ENCODE measurements at regions not wholly inside any gene's neighbourhood (a gene's known extent, or its start where the extent isn't known, plus 50 kb on each side); places are given as distances from the start of the nearest gene placed in this dataset.

DNA sequence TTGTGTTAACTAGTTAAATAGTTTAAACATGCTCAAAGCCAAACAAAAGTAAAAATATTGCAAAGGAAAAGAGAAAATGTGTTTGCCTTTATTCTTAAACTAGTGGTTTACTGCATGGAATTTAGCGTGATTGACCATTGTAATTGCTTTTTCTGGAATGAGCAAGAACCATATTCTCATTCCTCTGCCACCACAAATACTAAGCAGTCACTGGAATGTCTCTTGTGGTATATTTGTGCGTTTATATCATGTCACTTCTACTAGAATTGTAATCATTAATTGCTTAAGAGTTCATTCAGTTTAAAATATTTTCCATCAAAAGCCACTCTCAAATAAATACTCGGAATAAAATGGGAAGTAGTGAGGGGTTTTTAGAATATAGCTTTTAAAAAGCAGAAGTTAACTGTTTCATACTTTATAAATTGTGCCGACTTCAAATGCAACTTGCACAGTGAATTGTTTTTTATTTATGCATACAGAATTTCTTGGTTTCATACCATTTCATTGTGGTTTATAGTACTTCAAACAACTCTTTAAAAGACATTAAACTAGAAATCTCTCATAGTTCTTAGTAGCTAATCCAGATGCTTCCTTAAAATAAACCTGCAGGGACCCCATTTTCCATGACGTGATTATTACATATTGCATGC is 288.1 kb downstream of the EPHA4 start:
- no peak for DNase-seq

DNA sequence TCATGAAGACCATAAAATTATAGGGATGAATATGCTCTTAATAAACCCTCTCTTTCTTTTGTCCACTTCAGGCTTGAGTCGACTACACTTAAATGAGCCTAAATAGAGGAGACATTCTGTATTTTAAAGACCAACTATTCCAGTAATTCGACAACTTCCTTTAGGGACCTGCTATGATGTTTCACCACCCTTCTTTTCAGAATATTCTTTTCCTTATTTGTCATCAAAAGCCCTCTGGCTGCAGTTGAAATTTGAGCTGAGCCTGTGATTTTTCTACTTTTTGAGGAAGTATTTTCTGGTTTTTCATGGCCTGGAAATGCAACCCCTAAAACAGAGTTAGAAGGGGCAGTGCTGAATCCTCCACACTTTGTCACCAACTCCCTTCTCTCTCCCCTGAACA is 287.0 kb downstream of the EPHA4 start:
- DNase-seq: no peak

GRCh38 chr2:221286406-221286805 is 285.7 kb downstream of the EPHA4 start:
- no peak for DNase-seq

GRCh38 chr2:221289389-221289788 is 282.7 kb downstream of the EPHA4 start:
- no peak for DNase-seq

- no peak for DNase-seq
Measured at GRCh38 chr2:221289846-221290245, 282.3 kb downstream of the EPHA4 start.

DNA sequence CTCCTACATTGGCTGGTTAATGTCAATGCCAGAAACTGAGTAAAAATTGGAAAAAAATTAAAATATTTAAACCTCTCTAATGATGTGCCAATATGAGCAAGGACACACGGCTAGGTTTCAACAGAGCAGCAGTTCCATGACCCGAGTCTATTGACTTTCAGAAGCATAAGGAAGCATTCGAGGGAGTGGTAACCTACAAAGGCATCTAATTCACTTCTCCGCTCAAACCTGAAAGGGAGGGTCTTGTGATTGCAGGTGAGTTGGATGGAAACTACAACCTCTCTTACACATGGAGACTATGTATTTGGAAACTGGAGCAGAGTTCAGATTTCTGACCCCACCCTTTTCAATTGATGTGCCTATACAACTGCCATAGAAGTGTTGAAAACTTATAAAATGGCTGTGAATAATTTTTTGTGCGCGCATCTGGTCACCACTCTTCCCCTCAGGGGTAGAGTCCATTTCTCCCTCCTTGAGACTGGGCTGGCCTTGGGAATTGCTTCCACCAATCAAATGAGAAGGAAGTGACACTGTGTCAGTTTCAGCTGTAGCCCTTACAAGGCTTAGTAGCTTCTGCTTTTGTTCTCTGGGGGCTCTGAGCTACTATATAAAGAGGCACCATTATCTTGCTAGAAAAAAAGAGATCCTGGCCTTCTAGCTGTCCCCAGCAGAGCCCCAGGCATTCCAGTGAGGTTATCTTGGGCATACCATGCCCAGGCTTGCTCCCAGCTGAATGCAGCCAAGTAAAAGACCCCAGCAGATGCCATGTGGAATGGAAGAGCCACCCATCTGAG is 278.0 kb downstream of the EPHA4 start:
- DNase-seq: no peak

- DNase-seq: no peak
Measured at GRCh38 chr2:221304916-221305315, 267.2 kb downstream of the EPHA4 start.

- DNase-seq: no peak
Measured at GRCh38 chr2:221308507-221309066, 263.5 kb downstream of the EPHA4 start.

DNA sequence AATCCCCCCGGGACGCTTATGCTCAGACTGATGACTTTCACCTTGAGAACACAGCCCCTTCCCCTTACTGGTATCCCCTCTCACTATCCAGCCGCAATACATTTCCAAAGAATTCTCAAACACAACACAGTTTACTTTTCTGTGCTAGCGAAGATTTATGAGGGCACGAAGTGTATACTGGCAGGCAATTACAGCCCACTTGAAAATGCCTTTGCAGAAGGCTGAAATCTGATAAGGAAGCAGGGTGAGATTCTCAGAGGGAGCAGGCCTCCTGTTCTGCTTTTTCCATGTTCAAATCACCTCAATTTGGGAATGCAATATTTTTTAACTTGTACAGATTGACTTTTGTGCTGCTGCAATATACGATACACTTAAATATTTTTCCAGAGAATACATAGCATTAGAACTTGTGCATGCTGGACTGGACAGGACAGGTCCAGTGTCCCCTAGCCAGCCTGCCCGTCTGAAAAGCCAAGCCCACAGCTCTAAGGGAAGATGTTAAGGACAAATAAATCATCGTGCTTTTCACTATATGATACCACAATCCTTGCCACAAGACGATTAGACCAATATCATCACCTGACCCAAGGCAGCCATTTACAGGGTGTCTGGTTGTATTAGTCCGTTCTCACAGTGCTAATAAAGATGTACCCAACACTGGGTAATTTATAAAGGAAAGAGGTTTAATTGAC is 262.1 kb downstream of the EPHA4 start:
- DNase-seq: no peak

- no peak for DNase-seq
Measured at GRCh38 chr2:221310730-221311129, 261.4 kb downstream of the EPHA4 start.

- no peak for DNase-seq
Measured at GRCh38 chr2:221312634-221313033, 259.5 kb downstream of the EPHA4 start.

DNA sequence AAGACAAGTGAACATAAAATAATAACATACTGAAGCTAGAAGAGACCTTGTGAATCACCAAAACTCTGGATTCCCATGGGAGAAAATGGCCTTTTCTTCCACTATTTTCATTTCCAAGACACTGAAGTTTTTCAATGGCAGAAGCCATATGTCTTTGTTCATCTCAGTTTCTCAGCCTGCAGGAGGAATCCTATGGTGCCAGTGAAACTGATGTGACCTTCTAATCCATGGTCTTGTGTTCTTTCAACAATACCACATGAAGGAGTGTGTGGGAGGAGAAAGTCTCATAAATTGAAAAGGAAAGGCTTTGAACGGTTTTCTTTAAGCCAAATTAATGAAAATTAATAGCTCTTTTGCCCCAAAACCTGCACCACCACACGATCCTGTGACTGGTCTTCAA is 257.3 kb downstream of the EPHA4 start:
- no peak for DNase-seq

- no peak for DNase-seq
Measured at GRCh38 chr2:221318376-221319130, 253.6 kb downstream of the EPHA4 start.

DNA sequence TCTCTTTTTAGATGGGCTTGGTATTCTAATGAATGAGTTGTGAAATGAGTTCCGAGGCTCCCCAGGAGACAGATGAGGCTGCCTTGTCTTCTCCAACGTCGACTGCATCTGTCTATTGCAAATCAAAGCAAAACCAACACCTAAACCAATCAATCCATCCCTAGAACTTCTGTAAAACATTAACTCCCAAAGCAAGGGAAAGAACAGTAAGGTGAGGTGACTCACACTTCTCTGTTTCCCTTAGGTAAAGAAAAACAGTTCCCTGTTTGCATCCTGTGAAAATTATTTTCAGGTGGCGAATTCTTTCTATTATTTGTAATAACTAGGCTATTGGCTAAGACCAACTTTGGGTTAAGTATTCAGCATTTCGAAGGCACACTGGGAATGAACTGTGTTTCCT is 249.4 kb downstream of the EPHA4 start:
- no peak for DNase-seq

DNA sequence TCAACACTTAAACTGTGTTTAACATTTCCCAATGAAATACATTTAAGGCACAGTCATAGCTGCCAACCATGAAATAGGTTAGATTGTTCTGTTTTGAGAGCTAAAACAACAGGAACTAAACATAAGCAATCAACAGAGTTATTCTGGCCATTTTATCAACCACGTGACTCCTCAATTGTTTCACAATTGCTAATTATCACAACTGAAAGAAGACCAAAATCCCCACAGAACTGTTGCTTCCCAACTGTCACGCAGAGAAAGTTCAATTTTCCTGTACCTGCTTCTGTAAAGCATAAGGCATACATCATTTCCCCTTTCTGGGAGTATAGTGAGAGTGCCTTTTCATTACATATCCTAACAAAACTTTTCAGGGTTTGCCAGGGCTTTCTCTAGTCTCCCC is 248.6 kb downstream of the EPHA4 start:
- no peak for DNase-seq

DNA sequence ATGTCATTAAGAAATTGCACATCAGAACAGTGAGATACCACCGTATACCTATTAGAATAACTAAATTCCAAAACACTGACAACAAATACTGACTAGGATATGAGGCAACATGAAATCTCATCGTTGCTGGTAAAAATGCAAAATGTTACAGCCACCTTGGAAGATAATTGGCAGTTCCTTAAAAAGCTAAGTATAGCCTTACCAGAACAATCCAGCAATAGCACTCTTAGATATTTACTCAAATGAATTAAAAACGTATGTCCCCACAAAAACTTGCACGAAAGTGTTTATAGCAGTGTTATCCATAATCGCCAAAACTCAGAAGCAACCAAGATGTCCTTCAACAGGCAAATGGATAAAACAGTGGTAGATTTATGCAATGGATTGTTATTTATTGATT is 241.7 kb downstream of the EPHA4 start:
- DNase-seq: no peak

DNA sequence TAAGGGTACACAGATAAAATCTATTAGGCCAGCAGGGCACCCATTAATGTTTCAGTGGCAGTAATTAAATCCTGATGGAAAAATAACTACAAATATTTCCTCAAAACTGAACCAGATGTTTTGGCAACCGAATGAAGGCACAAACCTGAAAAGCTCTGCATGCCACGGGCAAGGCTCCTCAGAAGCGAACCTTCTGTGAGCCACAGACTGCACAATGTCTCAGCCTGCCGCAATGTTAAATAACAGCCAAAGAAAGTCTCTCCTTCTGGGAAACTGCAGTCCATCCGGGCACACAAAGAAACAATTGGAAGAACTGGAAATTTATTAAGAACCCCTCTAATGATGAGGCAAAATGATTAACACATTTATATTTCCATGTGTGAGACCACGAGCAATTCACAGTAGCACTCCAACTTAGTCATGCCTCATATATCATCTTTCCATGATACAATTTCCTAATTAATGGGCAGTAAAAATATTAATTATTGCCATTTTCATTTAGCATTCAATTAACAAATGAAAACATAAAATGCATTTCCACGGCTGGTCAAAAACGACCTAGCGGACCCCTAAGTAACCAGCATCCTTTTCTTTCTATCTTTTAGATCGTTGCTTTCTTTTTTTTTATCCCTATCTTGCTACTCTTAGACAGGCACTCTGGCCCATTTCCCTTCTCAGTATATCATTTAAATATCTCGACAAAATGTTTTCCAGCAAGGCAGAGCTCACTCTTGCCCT is 237.5 kb downstream of the EPHA4 start:
- no peak for DNase-seq

DNA sequence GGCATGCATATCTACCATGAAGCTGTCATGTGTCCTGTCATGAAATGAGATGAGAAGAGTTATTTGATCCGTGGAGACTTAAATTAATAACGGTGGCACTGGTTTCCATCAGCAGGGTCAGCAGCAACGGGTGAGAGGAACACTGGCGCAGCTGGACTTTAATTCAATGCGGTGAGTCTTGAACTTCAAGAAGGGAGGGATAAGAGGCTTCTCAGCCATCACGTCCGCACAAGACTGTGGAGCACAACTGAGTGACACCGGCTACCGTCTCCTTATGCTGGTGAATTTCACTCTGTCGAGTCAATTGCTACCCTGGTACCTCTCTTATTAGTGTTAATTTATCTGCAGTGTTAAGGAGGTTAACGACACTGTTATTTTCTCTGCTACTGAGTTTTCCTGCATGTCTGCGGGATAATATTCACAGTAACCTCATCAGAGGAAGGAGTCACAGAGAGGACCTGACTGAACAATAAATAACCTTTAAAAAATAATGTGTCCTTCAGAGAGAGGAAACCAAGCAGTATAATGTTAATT is 236.8 kb downstream of the EPHA4 start:
- no peak for DNase-seq

DNA sequence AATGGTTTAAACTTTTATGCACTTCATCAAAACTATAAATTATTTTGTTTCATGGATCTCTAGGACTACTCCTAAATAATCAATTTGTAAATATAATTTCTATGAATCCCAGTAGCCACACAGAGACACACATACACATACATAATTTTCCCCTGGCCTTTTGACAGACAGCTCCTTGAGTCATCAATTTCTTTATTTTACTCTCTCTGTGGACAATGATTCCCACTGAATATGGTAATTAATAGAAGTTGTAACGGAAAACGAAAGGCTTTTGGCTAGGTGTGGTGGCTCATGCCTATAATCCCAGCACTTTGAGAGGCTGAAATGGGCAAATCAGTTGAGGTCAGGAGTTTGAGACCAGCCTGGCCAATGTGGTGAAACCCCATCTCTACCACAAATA is 235.1 kb downstream of the EPHA4 start:
- no peak for DNase-seq

- DNase-seq: no peak
Measured at GRCh38 chr2:221337957-221338685, 234.0 kb downstream of the EPHA4 start.

- DNase-seq: no peak
Measured at GRCh38 chr2:221342388-221342787, 229.7 kb downstream of the EPHA4 start.
